ENCODE measurements at regions not wholly inside any gene's neighbourhood (a gene's known extent, or its start where the extent isn't known, plus 50 kb on each side); places are given as distances from the start of the nearest gene placed in this dataset.
"Not testable (repeated sequence)": the region's sequence is repeated elsewhere in the genome, so short reads cannot be mapped to it uniquely, and the experiment has no call there.

GRCh38 chr13:59384154-59384553 is 779.6 kb downstream of the DIAPH3 start:
- DNase-seq = no peak

- DNase-seq = peak; percentile 65
Observed at GRCh38 chr13:59391696-59392095, 772.0 kb downstream of the DIAPH3 start.

GRCh38 chr13:59392328-59392727 is 771.4 kb downstream of the DIAPH3 start:
- DNase-seq = no peak

- DNase-seq = no peak
Observed at GRCh38 chr13:59394496-59394895, 769.2 kb downstream of the DIAPH3 start.

GRCh38 chr13:59398127-59398526 is 765.6 kb downstream of the DIAPH3 start:
- no peak for DNase-seq

- no peak for DNase-seq
Observed at GRCh38 chr13:59398661-59399060, 765.1 kb downstream of the DIAPH3 start.

- DNase-seq = no peak
Observed at GRCh38 chr13:59399513-59399912, 764.2 kb downstream of the DIAPH3 start.

- no peak for DNase-seq
Observed at GRCh38 chr13:59404331-59404730, 759.4 kb downstream of the DIAPH3 start.

GRCh38 chr13:59407251-59407650 is 756.5 kb downstream of the DIAPH3 start:
- DNase-seq = not testable (repeated sequence)

- no peak for DNase-seq
Observed at GRCh38 chr13:59408738-59409137, 755.0 kb downstream of the DIAPH3 start.

GRCh38 chr13:59409211-59409610 is 754.5 kb downstream of the DIAPH3 start:
- DNase-seq = no peak

GRCh38 chr13:59409634-59410200 is 754.0 kb downstream of the DIAPH3 start:
- no peak for DNase-seq

GRCh38 chr13:59413126-59413525 is 750.6 kb downstream of the DIAPH3 start:
- no peak for DNase-seq

- DNase-seq = no peak
Observed at GRCh38 chr13:59414006-59414405, 749.7 kb downstream of the DIAPH3 start.

GRCh38 chr13:59415498-59415897 is 748.2 kb downstream of the DIAPH3 start:
- DNase-seq = no peak

- no peak for DNase-seq
Observed at GRCh38 chr13:59416561-59416960, 747.2 kb downstream of the DIAPH3 start.

GRCh38 chr13:59422646-59423045 is 741.1 kb downstream of the DIAPH3 start:
- no peak for DNase-seq

GRCh38 chr13:59423708-59424340 is 739.9 kb downstream of the DIAPH3 start:
- no peak for DNase-seq

GRCh38 chr13:59424661-59425060 is 739.1 kb downstream of the DIAPH3 start:
- DNase-seq = no peak

GRCh38 chr13:59425211-59425741 is 738.5 kb downstream of the DIAPH3 start:
- no peak for DNase-seq

GRCh38 chr13:59435024-59435423 is 728.7 kb downstream of the DIAPH3 start:
- no peak for DNase-seq

- DNase-seq = no peak
Observed at GRCh38 chr13:59437544-59438301, 726.0 kb downstream of the DIAPH3 start.

- DNase-seq = no peak
Observed at GRCh38 chr13:59439776-59440428, 723.8 kb downstream of the DIAPH3 start.

All from CD4-positive, alpha-beta T cell treated with Interleukin-17A for 4 hours (primary cell).